ENCODE measurements at regions not wholly inside any gene's neighbourhood (a gene's known extent, or its start where the extent isn't known, plus 50 kb on each side); places are given as distances from the start of the nearest gene placed in this dataset.

- TF ChIP-seq ZNF280B (CRISPR knock-in tag; IDR thresholded peaks at IDR 0.05; ENCODE audit: borderline replicate concordance): no peak
- TF ChIP-seq AHR (CRISPR knock-in tag; IDR thresholded peaks at IDR 0.05): no peak
- TF ChIP-seq POLR2A (IDR thresholded peaks at IDR 0.05; ENCODE audit: insufficient read depth in 1 of 2, low read depth in 2 of 2, low read length in 2 of 2): no peak
- no peak for TF ChIP-seq ZNF569 (CRISPR knock-in tag; IDR thresholded peaks at IDR 0.05; ENCODE audit: borderline replicate concordance)
- no peak for TF ChIP-seq PCBP2 (optimal IDR thresholded peaks at IDR 0.05; ENCODE audit: low read depth, low read length, poor library complexity, severe bottlenecking)
- TF ChIP-seq KDM2A (CRISPR knock-in tag; IDR thresholded peaks at IDR 0.05; ENCODE audit: borderline replicate concordance, low read depth): no peak
- no peak for TF ChIP-seq RNF219 (CRISPR knock-in tag; IDR thresholded peaks at IDR 0.05)
- TF ChIP-seq TEF (CRISPR knock-in tag; IDR thresholded peaks at IDR 0.05): no peak
- TF ChIP-seq NR2F2 (IDR thresholded peaks at IDR 0.05; ENCODE audit: borderline replicate concordance, low read depth): no peak
- TF ChIP-seq ZNF710 (CRISPR knock-in tag; IDR thresholded peaks at IDR 0.05; ENCODE audit: borderline replicate concordance): no peak
- no peak for TF ChIP-seq RFX5 (IDR thresholded peaks at IDR 0.05; ENCODE audit: low read depth, low read length)
- no peak for TF ChIP-seq ZBTB37 (CRISPR knock-in tag; IDR thresholded peaks at IDR 0.05)
- TF ChIP-seq ZNF121 (CRISPR knock-in tag; IDR thresholded peaks at IDR 0.05): no peak
These were observed 99.6 kb downstream of the DYRK2 start (continued) for GRCh38 chr12:67747869-67748742.
